ENCODE measurements at regions not wholly inside any gene's neighbourhood (a gene's known extent, or its start where the extent isn't known, plus 50 kb on each side); places are given as distances from the start of the nearest gene placed in this dataset.

GRCh38 chr6:106892186-106892585 lies 82.3 kb downstream of the CD24 start:
- TF ChIP-seq EZH2 (IDR thresholded peaks at IDR 0.05): no peak
- no peak for TF ChIP-seq POLR2AphosphoS5 (IDR thresholded peaks at IDR 0.05; ENCODE audit: borderline replicate concordance, low read depth, low read length)
- no peak for TF ChIP-seq FOXP2 (optimal IDR thresholded peaks at IDR 0.05; ENCODE audit: control extremely low read depth, extremely low read length, insufficient read depth)
